GM12878 (cell line): ENCODE measurements at regions not wholly inside any gene's neighbourhood (a gene's known extent, or its start where the extent isn't known, plus 50 kb on each side); places are given as distances from the start of the nearest gene placed in this dataset.

ENCODE experiments used
- ATAC-seq: fragments of 200-7000 bp; cut with Tn5 transposase; 3 replicates; pipeline ENCODE4 v1.9.1; 2020; ENCODE audit warnings: mild to moderate bottlenecking, moderate library complexity
- BruUV-seq: library from RNA; stranded (reverse); fragments of 400-500 nt; replicated peaks from 2 replicates; lab custom pipeline; 2021; lab: Mats Ljungman, UMichigan
- CTCF ChIA-PET: fragments of 300-600 bp; sonication (Branson Sonifier 250); formaldehyde crosslinking; extraction: SDS; loops from one replicate; lab custom pipeline; 2021; ENCODE audit warnings: inconsistent platforms; lab: Yijun Ruan, JAX
- POLR2A ChIA-PET: fragments of 350-600 bp; formaldehyde crosslinking; extraction: SDS; loops from one replicate; lab custom pipeline; 2021; ENCODE audit warnings: inconsistent platforms; lab: Charles Lee
- RAD21 ChIA-PET: fragments of 300-600 bp; sonication (Branson Sonifier 250); formaldehyde crosslinking; loops from one replicate; lab custom pipeline; 2023; ENCODE audit warnings: antibody characterized with exemption; ENCODE audit not compliant: unreplicated experiment; lab: Charles Lee
- SMC1A ChIA-PET: fragments of 300-600 bp; sonication (Branson Sonifier 250); formaldehyde crosslinking; loops from one replicate; lab custom pipeline; 2023; ENCODE audit not compliant: unreplicated experiment, uncharacterized antibody; lab: Charles Lee
- DNase-seq: peaks from one replicate; pipeline ENCODE4 v3.0.0-alpha.2; 2011; ENCODE audit warnings: low read depth, low spot score
- FAIRE-seq: peaks from 3 replicates; lab custom pipeline; 2011; peaks lifted over from hg19 to GRCh38; lab: Jason Lieb, UNC
- H2AFZ ChIP-seq: 2 replicates; pipeline ENCODE4 v1.6.0; 2011; ENCODE audit warnings: low read depth, low read length, control low read depth; ENCODE audit not compliant: control insufficient read depth
- H3K27ac ChIP-seq: 2 replicates; pipeline ENCODE4 v1.5.1; 2011; ENCODE audit warnings: control low read depth; ENCODE audit not compliant: control insufficient read depth, insufficient read depth
- H3K27me3 ChIP-seq, 2 experiments: replicated peaks in 1 of 2; 2 replicates each; pipeline versions ENCODE4 v1.6.0 to v1.6.1; 2011; ENCODE audit warnings: low read length in 1 of 2; ENCODE audit not compliant: control insufficient read depth in 2 of 2, insufficient read depth in 2 of 2
- H3K36me3 ChIP-seq, 2 experiments: 2 replicates each; pipeline ENCODE4 v1.5.1; 2011; ENCODE audit warnings: low read length in 1 of 2; ENCODE audit not compliant: control insufficient read depth in 2 of 2, insufficient read depth in 2 of 2
- H3K4me1 ChIP-seq: 2 replicates; pipeline ENCODE4 v1.6.1; 2011; ENCODE audit warnings: mild to moderate bottlenecking, low read length, moderate library complexity, mixed read lengths; ENCODE audit not compliant: control insufficient read depth, insufficient read depth
- H3K4me2 ChIP-seq: 2 replicates; pipeline ENCODE4 v1.6.0; 2011; ENCODE audit warnings: control low read depth; ENCODE audit not compliant: control insufficient read depth, insufficient read depth
- H3K4me3 ChIP-seq: fragments of 200-600 bp; sonication (generic); 2 replicates; pipeline ENCODE4 v1.5.1; 2016
- H3K79me2 ChIP-seq: 2 replicates; pipeline ENCODE4 v1.6.0; 2011; ENCODE audit warnings: low read length; ENCODE audit not compliant: control insufficient read depth, insufficient read depth
- H3K9ac ChIP-seq: 2 replicates; pipeline ENCODE4 v1.8.0; 2011; ENCODE audit warnings: low read length, control low read depth, mixed read lengths; ENCODE audit not compliant: control insufficient read depth, insufficient read depth
- H3K9me3 ChIP-seq: replicated peaks from 3 replicates; pipeline ENCODE4 v1.5.1; 2011; ENCODE audit warnings: mild to moderate bottlenecking, low read length; ENCODE audit not compliant: control insufficient read depth, insufficient read depth
- H4K20me1 ChIP-seq: 2 replicates; pipeline ENCODE4 v1.6.0; 2011; ENCODE audit not compliant: control insufficient read depth, insufficient read depth
- BRCA1 ChIP-seq: IDR thresholded peaks from 2 replicates; pipeline ENCODE4 v1.6.1; 2011; ENCODE audit warnings: low read depth, low read length, improper control_type of control experiment
- DPF2 ChIP-seq: fragments of 450-650 bp; IDR thresholded peaks from 2 replicates; pipeline ENCODE4 v1.6.1; 2017; ENCODE audit warnings: mild to moderate bottlenecking
- FOXK2 ChIP-seq: fragments of 450-650 bp; IDR thresholded peaks from 2 replicates; pipeline ENCODE4 v1.6.1; 2017; ENCODE audit warnings: mild to moderate bottlenecking, moderate library complexity
- JUND ChIP-seq: IDR thresholded peaks from 2 replicates; pipeline ENCODE4 v1.6.1; 2012; ENCODE audit warnings: low read depth, mild to moderate bottlenecking, low read length, improper control_type of control experiment, moderate library complexity
- NR2C2 ChIP-seq: IDR thresholded peaks from 2 replicates; pipeline ENCODE4 v1.6.1; 2011; ENCODE audit warnings: borderline replicate concordance, low read depth; ENCODE audit not compliant: control insufficient read depth, insufficient read length
- ZSCAN29 ChIP-seq: fragments of 450-650 bp; IDR thresholded peaks from 2 replicates; pipeline ENCODE4 v1.6.1; 2017; ENCODE audit warnings: mild to moderate bottlenecking, moderate library complexity
- in situ Hi-C: fragments of 300-500 bp; cut with MboI; formaldehyde crosslinking; loops from 9 replicates; pipeline ENCODE4 v1.14.3; 2018; ENCODE audit warnings: mixed read lengths
- intact Hi-C: fragments of 100-400 bp; cut with micrococcal nuclease; formaldehyde crosslinking; loops from one replicate; pipeline ENCODE4 v1.14.2; 2022; ENCODE audit not compliant: unreplicated experiment
- TF ChIP-seq, protein P1 (sequence below): IDR thresholded peaks from 2 replicates; pipeline ENCODE4 v1.6.1; 2012; ENCODE audit warnings: low read length, inconsistent platforms

DNA sequence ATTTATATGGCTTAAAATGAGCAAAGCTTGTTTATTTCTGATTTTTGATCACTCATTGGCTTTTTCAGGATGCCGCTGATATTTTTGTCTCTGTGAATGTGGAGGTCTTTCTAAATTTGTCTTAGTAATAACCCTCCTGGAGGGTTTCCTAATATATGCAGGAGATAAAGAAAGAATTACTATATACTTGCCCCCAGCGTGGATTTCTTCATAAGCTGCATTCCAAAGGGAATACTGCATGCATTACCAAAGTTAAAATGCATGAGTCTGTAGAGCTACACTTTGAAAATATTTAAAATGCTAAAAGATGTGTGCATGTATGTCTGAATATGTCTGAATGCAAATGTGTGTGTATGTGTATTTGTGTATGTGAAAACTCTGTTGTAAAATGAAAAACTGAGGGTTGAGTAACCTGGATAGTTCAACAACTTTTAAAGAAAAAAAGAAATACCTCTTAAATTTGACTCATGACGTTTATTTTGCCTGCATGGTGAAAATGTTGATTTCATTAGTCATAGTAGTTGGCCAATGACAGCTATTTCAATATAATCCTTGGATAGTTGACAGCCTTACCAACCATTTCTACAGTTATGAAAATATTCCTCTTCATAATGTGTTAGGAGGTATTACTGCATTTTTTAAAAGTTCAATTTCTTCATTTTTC is 113.2 kb upstream of the ZNF827 start (continued):
- no peak for TF ChIP-seq FOXK2

GRCh38 chr4:146051223-146051622 is 112.6 kb upstream of the ZNF827 start:
- FAIRE-seq (no peak), ATAC-seq (no peak), DNase-seq (no peak)
- BruUV-seq: no TSS peak
- ChIA-PET POLR2A (interaction anchor here (1.0 kb wide), 1 partner anchor 73 kb away, joined by 3 read pairs; no protein-coding TSS in a partner anchor), CTCF (interaction anchor here (0.5 to 2.7 kb wide), 4 partner anchors 9 to 44 kb away, joined by 3 to 7 read pairs (median 6); no protein-coding TSS in a partner anchor), RAD21 (interaction anchor here (1.2 to 2.6 kb wide), 4 partner anchors 9 to 25 kb away, joined by 3 to 14 read pairs (median 4); no protein-coding TSS in a partner anchor), SMC1A (interaction anchor here (0.8 to 4.8 kb wide), 10 partner anchors 9 to 151 kb away, joined by 3 to 26 read pairs (median 4); no protein-coding TSS in a partner anchor)
- Histone ChIP-seq H3K4me1 (peaks cover 39% of the 10 kb centered on the region), H3K4me3 (no peak overlapping the region), H2AFZ (no peak overlapping the region), H3K4me2 (no peak overlapping the region), H4K20me1 (no peaks in the 10 kb centered on the region), H3K79me2 (no peaks in the 10 kb centered on the region), H3K9ac (no peak overlapping the region), H3K9me3 (peaks cover 11% of the 10 kb centered on the region), H3K27ac (no peak overlapping the region), H3K27me3 (no peaks in the 10 kb centered on the region), H3K36me3 (no peaks in the 10 kb centered on the region; a peak in 1 of 4 replicates)
- TF ChIP-seq ZSCAN29: no peak
- TF ChIP-seq BRCA1: no peak
- TF ChIP-seq DPF2: no peak
- TF ChIP-seq JUND: no peak
- no peak for TF ChIP-seq NR2C2
- TF ChIP-seq, protein P1, sequence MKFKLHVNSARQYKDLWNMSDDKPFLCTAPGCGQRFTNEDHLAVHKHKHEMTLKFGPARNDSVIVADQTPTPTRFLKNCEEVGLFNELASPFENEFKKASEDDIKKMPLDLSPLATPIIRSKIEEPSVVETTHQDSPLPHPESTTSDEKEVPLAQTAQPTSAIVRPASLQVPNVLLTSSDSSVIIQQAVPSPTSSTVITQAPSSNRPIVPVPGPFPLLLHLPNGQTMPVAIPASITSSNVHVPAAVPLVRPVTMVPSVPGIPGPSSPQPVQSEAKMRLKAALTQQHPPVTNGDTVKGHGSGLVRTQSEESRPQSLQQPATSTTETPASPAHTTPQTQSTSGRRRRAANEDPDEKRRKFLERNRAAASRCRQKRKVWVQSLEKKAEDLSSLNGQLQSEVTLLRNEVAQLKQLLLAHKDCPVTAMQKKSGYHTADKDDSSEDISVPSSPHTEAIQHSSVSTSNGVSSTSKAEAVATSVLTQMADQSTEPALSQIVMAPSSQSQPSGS: no peak
- in situ Hi-C loops: no loop called here
- intact Hi-C loops: no loop called here
